ENCODE measurements at regions not wholly inside any gene's neighbourhood (a gene's known extent, or its start where the extent isn't known, plus 50 kb on each side); places are given as distances from the start of the nearest gene placed in this dataset.
"Not testable (repeated sequence)": the region's sequence is repeated elsewhere in the genome, so short reads cannot be mapped to it uniquely, and the experiment has no call there.

GRCh38 chr15:20680257-20680815 lies 138.7 kb upstream of the GOLGA6L6 start:
- not testable (repeated sequence) for TF ChIP-seq PATZ1 (CRISPR knock-in tag; IDR thresholded peaks at IDR 0.05; ENCODE audit: borderline replicate concordance); TSHZ2 (CRISPR knock-in tag; IDR thresholded peaks at IDR 0.05); ZFP3 (CRISPR knock-in tag; IDR thresholded peaks at IDR 0.05); ESRRG (CRISPR knock-in tag; IDR thresholded peaks at IDR 0.05); ARNTL (CRISPR knock-in tag; IDR thresholded peaks at IDR 0.05; ENCODE audit: borderline replicate concordance, low read depth); ZFP30 (CRISPR knock-in tag; IDR thresholded peaks at IDR 0.05); GLIS3 (CRISPR knock-in tag; IDR thresholded peaks at IDR 0.05); RARB (CRISPR knock-in tag; IDR thresholded peaks at IDR 0.05)

Measured in SK-N-SH treated with all-trans-retinoic acid at 6 μM for 48 hours (cell line).